Stomach (tissue), 4 donors: ENCODE measurements at regions not wholly inside any gene's neighbourhood (a gene's known extent, or its start where the extent isn't known, plus 50 kb on each side); places are given as distances from the start of the nearest gene placed in this dataset.

Experiments used
- CTCF ChIP-seq, 7 experiments: fragments of 450-650 bp in 4 of 7; fragments of 200-600 bp in 3 of 7; sonication (generic) in 3 of 7; IDR thresholded peaks; one replicate each; pipeline ENCODE4 v1.5.1; 2016 to 2019; ENCODE audit warnings: antibody characterized with exemption in 7 of 7, control low read depth in 2 of 7, mild to moderate bottlenecking in 1 of 7
- EP300 ChIP-seq: sonication (generic); formaldehyde crosslinking; IDR thresholded peaks from one replicate; pipeline ENCODE4 v1.6.1; 2017; ENCODE audit warnings: antibody characterized with exemption
- POLR2A ChIP-seq, 4 donors: fragments of 450-650 bp; IDR thresholded peaks; one replicate each; pipeline ENCODE4 v1.6.1; 2016; ENCODE audit warnings: antibody characterized with exemption in 4 of 4, control low read depth in 2 of 4, mild to moderate bottlenecking in 1 of 4, moderate library complexity in 1 of 4
- POLR2AphosphoS5 ChIP-seq, 3 donors: sonication (generic); formaldehyde crosslinking; IDR thresholded peaks; one replicate each; pipeline ENCODE4 v1.6.1; 2016; ENCODE audit warnings: antibody characterized with exemption in 3 of 3

DNA sequence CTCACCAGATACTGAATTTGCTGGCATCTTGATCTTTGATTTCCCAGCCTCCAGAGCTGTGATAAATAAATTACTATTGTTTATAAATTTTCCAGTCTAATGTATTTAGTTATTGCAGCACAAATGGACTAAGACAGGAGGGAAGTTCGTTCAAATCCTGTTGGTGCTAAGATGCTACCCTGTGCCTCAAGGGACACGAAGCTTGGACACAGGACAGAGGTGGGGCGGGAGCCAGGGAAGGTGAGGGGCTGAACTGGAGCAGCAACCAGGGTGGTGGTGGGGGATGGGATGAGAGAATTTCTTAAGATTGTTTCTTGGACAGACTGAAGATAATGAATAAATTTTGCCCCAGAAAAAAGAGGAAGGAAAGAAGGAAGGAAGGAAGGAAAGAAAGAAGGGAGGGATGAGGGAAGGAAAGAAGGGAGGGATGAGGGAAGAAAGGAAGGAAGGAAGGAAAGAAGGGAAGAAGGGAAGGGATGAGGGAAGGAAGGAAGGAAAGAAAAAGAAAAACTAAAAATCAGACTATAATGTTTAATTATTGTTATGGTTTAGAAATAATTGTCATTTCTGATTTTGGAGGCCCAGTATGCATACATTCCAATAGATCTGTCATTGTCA, 127.2 kb downstream of the CDC5L start:
- TF ChIP-seq CTCF (IDR thresholded peaks at IDR 0.05) (no peak), POLR2A (IDR thresholded peaks at IDR 0.05) (no peak), EP300 (no peak), POLR2AphosphoS5 (IDR thresholded peaks at IDR 0.05) (no peak)
